GM23248 (cell line): ENCODE measurements at regions not wholly inside any gene's neighbourhood (a gene's known extent, or its start where the extent isn't known, plus 50 kb on each side); places are given as distances from the start of the nearest gene placed in this dataset.

ENCODE experiments used
- EZH2 ChIP-seq: fragments of 200-600 bp; sonication (generic); IDR thresholded peaks from 2 replicates; pipeline ENCODE4 v1.6.1; 2018; ENCODE audit warnings: antibody characterized with exemption, mild to moderate bottlenecking; ENCODE audit not compliant: insufficient read depth, poor library complexity, severe bottlenecking
- EZH2phosphoT487 ChIP-seq: fragments of 200-600 bp; sonication (generic); IDR thresholded peaks from 2 replicates; pipeline ENCODE4 v1.6.1; 2018; ENCODE audit warnings: antibody characterized with exemption, moderate library complexity, mild to moderate bottlenecking, low read depth; ENCODE audit not compliant: insufficient read depth

- TF ChIP-seq EZH2 (no peak), EZH2phosphoT487 (no peak)
Measured at GRCh38 chr6:137976430-137976829, 109.4 kb downstream of the TNFAIP3 start.
